ENCODE measurements at regions not wholly inside any gene's neighbourhood (a gene's known extent, or its start where the extent isn't known, plus 50 kb on each side); places are given as distances from the start of the nearest gene placed in this dataset.
"Not testable (repeated sequence)": the region's sequence is repeated elsewhere in the genome, so short reads cannot be mapped to it uniquely, and the experiment has no call there.

DNA sequence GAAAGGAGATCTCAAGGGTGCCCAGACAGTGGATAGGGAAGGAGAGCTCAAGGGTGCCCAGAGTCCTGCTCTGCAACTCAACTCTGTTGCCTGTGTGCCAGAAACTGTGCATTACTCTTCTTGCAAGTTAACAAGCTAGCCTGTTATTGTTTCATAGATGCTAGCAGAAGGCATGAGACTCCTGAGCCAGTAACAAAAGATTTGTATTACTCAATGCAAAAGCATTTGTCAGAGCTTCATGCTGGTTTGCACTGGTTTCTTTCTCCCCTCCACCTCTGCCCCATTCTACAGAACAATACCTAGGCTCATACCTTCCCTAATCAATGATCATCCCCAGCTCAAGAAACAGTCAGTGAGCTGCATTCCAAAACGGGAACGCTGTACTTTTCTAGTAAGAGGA, 124.5 kb upstream of the NEIL3 start:
- no peak for DNase-seq (ENCODE audit: low read depth in 2 of 2)

DNA sequence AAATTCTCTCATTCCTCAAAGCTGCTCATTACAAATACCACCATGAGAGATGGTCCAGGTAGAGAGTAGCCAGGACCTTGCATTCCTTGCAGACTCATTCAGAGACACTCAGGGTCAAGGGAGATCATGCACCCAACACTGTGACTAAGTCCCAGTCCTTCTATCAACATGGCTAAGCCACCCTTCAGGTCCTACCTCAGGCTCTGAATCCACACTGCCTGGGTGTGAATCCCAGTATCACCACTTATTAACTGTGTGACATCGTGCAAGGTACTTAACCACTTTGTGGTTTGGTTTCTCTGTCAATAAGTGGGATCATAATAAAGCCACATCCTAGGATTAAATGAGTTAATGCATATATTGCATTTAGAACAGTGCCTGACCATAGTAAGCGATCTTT, 124.1 kb upstream of the NEIL3 start:
- DNase-seq (ENCODE audit: low read depth in 2 of 2) = no peak

DNA sequence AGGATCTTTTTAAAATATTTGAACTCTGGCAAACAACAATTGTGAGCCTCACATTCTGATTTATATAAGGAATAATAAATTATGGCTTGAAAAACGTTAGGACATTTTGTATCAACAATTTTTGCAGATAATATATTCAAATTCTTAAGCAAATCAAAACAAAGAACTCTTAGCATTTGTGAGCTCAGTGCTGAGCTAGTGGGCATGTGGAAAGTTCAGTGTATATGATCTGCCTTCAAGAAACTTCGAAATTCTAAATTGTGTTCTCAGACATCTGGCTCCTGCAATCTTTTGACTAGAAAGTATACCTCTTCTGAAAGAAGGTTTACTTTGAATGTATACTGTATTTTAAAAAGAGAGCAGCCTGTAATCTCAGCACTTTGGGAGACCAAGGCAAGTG, 122.3 kb upstream of the NEIL3 start:
- DNase-seq (ENCODE audit: low read depth in 2 of 2) = no peak

DNA sequence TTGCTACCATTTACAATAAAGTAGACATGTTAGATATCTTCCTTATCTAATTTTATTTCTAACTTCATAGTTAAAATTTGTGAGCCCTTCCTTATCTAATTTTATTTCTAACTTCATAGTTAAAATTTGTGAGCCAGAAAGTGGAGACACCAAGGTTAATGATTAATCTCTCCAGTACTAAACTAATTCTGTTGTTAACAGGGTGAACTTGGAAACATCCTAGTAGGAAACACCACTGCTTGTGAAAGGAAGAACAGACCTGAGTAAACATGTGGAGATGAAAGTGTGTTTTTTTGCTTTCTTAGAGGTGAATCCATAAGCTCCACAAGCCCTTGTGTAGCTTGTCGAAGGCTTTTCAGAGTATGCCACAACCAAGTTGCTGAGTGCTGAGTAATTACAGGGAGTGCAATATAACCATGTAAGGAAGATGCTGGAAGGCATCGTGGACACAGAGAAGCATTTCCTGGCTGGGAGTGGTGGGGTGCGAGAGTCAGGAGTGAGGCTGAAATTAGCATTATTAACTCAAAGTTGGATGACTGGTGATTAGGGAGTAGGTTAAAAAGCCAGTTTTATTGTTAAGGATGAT, 118.6 kb upstream of the NEIL3 start:
- DNase-seq (ENCODE audit: low read depth in 2 of 2) = no peak

DNA sequence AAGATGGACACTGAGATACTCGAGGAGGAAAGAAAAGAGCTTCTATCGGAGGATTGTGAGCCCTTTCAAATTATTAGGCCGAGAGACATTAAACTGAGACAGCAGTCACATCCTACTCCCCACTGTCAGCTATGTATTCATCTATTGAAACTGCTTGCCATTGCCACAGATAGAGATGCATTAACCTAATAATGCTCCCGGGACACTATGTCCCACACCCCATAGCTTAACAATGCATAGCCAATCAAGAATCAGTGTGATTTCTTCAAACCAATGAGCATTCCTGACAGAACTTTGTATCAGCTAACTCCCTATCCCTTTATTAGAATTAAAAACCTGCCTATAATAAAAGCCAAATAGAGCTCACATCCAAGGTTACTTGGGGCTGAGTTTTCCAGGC, 118.1 kb upstream of the NEIL3 start:
- no peak for DNase-seq (ENCODE audit: low read depth in 2 of 2)

DNA sequence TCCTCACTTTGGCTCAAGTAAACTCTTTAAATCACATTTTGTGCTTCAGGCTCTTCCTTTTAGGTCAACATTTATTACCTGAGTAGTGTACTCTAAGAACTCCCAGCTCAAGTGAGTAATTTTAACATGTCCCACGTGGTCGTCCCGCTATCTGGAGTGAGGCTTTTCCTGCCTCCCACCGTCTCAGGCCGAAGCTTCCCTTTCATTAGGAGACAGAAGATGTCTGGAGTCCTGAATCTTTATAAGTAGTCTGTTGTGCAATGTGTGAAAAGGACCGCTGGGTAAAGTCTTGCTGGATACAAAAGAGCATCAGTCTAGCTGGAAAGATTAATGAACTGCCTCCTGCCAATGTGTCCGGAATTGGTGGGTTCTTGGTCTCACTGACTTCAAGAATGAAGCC, 117.7 kb upstream of the NEIL3 start:
- DNase-seq (ENCODE audit: low read depth in 2 of 2) = no peak

DNA sequence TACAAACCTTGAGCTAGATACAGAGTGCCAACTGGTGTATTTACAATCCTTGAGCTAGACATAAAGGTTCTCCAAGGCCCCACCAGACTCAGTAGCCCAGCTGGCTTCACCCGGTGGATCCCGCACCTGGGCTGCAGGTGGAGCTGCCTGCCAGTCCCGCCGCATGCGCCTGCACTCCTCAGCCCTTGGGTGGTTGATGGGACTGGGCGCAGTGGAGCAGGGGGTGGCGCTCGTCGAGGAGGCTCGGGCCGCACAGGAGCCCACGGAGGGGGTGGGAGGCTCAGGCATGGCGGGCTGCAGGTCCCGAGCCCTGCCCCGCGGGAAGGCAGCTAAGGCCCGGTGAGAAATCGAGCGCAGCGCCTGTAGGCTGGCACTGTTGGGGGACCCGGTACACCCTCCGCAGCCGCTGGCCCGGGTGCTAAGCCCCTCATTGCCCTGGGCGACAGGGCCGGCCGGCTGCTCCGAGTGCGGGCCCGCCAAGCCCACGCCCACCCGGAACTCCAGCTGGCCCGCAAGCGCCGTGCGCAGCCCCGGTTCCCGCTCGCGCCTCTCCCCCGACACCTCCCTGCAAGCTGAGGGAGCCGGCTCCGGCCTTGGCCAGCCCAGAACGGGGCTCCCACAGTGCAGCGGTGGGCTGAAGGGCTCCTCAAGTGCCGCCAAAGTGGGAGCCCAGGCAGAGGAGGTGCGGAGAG, 116.5 kb upstream of the NEIL3 start:
- DNase-seq (ENCODE audit: low read depth in 2 of 2) = not testable (repeated sequence)

DNA sequence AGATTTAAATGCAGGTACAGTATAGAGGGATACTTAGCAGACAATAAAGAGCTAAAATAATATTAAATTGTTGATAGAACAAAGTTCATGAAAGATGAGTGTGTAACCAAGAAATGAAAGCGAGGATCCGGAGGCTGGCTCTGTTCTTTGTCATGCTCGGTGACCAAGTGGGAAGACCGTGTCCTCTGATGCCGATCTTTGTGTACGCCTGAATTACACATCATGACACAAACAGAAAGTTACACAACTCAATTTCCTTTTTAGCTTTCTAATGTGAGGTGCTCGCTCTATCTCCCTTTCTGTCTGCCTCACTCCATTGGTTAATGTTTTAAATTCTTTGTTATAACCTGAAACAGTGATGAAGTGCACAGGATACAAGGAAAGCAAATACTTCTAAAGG, 114.8 kb upstream of the NEIL3 start:
- no peak for DNase-seq (ENCODE audit: low read depth in 2 of 2)

DNA sequence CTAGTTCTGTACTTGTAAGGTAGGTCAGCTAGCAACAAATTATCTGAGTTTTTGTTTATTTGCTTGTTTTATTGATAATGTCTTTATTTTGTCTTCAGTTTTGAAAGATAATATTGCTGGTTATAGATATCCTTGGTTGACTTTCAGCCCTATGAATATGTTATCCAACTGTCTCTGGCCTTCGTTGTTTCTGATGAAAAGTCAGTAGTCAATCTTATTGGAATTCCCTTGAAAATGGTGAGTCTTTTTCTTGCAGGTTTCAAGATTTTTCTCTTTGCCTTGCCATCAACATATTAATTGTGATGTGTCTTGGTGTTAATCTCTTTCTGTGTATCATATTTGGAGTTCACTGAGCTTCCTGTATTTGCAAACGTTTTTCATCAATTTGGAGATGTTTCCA, 113.1 kb upstream of the NEIL3 start:
- no peak for DNase-seq (ENCODE audit: low read depth in 2 of 2)

DNA sequence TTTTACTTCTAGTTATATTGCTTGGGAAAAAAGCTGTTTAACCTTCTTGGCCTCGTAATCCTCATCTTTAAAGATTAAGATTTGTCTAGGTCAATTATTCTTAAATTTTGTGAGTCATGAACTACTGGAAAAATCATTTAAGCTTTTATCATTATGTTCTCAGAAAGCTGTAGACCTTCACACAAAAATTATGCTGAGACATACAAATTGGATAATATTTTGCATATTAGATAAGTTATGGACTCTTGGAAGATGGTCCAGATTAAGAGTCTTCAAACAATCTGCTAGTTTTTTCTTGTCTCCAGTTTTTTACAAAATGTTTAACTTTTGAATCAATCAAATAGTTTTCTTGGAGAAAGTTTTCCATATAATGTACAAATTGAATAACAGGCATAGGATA, 108.1 kb upstream of the NEIL3 start:
- no peak for DNase-seq (ENCODE audit: low read depth in 2 of 2)

DNA sequence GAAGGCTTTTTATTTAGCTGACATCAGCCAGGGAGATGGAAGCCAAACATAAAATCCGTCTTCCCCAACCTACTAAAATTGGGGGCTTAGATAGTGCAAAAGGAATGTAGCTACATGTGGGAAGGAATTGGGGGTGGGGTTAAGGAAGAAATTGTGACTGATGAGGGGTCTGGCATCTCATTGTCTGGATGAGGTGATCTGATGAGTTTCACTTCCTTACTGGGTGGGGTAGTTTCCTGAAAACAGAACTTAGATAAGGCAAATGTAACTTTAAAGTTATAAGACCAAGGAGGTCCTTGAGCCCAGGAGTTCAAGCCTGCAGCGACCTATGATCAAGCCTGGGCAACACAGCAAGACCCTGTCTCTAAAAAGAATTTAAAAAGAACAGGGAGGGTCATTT, 105.5 kb upstream of the NEIL3 start:
- DNase-seq (ENCODE audit: low read depth in 2 of 2) = no peak

DNA sequence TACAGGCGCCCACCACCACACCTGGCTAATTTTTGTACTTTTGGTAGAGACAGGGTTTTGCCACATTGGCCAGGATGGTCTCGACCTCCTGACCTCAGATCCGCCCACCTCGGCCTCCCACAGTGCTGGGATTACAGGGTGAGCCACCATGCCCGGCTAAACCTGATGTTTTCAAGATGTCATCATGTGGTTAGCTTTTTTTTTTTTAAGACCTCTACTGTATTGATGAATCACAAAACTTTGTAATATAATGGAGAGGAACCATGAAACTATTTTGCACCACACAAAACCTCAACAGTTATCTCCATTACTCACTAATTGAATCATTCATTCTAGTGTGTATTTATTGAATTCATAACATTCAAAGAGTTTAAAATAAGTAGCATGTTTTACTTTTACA, 94.7 kb upstream of the NEIL3 start:
- DNase-seq (ENCODE audit: low read depth in 2 of 2) = no peak

DNA sequence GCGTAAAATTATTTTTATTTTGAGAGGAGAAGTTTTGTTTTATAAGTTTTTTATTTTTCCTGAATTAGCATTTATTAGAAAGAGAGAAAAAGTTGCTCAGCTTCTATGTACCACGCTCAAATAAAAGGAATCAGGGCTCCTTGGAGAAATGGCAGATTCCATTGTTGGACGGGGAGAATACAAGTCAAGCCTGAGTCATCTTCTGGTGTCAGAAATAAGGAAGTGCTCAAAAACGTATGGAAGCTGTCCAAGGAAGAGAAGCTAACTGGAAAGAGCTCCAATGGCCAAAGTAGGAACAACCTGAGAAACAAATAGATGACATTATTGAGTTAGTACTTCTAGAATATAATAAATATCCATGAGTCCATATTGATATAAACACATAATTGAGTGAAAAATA, 89.3 kb upstream of the NEIL3 start:
- DNase-seq (ENCODE audit: low read depth in 2 of 2) = no peak

DNA sequence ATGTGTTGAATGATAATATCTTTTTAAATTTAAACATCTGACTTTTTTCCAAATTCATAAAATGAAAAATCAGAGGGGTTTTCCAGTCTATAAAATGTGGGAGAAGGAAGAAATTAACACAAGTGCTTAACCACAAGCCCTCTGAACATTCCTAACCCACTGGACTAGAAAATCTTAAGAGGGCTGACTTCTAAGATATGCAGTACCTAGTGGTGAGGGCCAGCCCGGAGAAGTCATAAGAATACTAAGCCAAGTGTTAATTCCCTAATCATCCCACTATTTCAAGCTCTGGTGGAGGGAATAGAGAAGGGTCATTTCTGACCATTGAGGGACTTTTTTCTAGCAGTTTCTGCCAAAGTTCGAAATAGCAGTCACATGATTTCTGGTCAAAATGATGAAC, 86.9 kb upstream of the NEIL3 start:
- no peak for DNase-seq (ENCODE audit: low read depth in 2 of 2)

DNA sequence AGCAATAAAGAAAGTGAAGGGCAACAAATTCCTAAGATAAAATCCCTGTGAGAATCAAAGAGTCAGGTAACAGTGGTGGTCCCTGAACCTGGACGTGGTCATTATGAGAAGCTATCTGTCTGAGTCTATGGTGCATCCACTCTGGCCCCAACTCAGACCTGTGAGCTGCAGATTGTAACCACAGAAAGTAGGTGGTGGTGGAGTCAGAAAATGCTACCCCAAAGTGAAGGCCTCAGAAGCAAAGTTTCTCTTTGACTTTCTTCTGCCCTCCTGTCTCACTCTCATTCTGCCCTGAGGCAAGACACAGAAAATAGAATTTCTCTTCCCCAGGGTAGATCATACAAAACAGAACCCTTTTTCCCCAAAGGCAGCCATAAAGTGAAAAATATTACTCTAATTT, 84.1 kb upstream of the NEIL3 start:
- DNase-seq (ENCODE audit: low read depth in 2 of 2) = no peak

DNA sequence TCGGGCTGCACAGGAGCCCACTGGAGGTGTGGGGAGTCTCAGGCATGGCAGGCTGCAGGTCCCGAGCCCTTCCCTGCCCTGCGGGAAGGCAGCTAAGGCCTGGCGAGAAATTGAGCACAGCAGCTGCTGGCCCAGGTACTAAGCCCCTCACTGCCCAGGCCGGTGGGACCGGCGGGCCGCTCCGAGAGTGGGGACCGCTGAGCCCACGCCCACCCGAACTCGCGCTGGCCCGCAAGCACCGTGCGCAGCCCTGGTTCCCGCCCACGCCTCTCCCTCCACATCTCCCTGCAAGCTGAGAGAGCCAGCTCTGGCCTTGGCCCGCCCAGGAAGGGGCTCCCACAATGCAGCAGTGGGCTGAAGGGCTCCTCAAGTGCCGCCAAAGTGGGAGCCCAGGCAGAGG, 82.0 kb upstream of the NEIL3 start:
- DNase-seq (ENCODE audit: low read depth in 2 of 2) = no peak

DNA sequence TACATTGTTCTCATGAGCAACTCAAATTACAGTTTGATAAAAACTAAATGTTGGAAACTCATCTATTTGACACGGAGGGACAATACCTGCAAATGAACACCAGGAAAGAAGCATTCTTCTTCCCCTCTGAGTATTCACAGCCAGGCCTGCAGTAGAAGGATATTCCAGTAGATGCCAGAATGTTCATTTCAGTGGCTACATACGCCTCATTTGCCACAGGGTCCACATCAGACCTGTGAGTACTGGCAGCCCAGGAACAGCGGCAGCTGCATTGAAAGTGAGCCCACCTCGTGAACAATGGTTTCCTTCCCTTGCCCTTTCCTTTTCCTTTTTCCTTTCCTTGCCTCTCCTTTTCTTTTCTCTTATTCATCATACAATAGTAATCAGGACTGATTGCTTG, 81.1 kb upstream of the NEIL3 start:
- no peak for DNase-seq (ENCODE audit: low read depth in 2 of 2)

DNA sequence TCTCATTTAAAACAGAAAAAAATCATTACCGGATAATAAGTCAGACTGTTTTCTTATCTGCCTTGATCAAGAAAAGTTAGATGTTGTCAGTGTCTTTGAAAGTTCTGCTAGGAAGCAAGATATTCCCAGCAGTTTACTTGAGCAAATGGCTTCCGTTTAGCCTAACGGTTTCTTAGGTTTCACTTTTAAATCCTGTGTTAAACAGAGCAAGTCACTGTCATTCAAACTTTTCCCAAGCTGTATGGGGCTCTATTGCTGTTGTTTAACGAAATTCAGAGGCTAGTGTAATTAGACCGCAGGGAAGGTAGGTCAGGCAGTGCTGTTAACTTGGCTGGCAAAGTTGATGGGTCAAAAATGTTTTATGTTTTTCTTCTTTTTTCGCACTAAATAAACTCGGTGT, 80.3 kb upstream of the NEIL3 start:
- no peak for DNase-seq (ENCODE audit: low read depth in 2 of 2)

DNA sequence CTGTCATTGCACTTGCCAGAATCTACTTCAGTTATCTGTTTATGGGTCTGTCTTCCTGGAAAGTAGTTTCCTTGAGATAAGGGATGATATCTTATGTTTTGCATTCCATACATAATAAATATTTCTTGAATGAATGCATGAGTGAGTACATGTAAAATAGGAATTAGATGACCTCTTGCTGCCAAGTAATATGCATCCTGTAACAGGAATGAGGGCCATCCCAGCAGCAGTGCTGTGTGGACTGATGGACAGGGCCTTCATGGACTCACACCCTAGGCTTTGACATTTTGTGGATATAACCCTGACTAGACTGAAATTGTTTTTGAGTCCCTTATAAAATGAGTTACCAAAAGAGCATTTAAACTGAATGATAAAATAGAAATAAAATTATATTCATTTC, 77.2 kb upstream of the NEIL3 start:
- DNase-seq (ENCODE audit: low read depth in 2 of 2) = no peak

DNA sequence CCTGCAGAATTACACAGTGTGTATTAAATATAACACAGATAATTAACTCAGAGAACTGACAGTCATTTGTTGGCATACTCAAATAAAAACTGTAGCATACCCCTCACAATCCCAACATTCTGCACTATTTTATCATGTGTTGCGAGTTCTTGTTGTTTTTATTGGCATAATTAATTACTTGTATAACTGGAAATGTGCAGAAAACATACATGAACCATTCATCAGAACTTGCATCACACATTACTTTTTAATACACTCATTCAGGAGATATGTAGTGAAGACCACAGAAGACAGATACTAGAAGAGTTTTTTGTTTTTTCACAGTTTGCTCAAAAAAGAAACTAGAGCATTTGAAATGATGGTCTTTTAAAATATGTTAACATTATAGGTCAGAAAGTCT, 74.6 kb upstream of the NEIL3 start:
- DNase-seq (ENCODE audit: low read depth in 2 of 2) = no peak

DNA sequence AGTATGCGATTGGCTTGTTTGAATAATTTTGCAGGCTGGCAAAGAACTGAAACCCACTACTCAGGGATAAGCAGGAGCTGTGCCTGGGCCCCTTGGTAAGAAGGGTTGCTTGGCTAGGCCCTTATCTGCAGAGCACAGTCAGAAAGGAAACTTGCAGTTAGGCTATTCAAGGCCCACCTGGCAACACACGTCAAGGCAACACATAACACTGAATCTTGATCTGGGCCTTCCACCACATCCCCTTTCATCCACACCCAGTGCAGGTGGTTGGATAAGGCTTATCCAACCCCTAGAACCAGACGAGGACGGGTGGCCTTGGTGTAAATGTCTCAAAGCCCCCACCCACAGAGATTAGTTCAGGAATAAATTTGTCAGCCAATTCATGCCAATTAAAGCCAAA, 72.8 kb upstream of the NEIL3 start:
- DNase-seq (ENCODE audit: low read depth in 2 of 2) = no peak

DNA sequence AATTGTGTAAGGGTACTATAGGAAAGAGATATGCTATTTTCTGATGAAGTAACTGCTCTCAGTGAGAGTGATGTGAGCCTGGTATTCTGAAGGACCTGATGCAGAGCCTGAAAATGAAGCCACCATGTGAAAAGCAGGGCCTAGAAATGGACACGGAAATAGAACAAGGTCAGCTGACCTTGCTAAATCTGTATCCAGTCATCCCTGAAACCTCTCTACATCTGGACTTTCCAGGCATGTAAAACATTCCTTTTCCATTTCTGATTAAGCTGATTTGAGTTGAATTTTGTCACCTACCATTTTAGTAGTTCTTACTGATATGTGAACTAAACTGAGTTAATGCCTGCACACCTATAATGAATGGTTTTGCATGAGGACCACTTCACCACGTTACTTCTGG, 72.4 kb upstream of the NEIL3 start:
- no peak for DNase-seq (ENCODE audit: low read depth in 2 of 2)

DNA sequence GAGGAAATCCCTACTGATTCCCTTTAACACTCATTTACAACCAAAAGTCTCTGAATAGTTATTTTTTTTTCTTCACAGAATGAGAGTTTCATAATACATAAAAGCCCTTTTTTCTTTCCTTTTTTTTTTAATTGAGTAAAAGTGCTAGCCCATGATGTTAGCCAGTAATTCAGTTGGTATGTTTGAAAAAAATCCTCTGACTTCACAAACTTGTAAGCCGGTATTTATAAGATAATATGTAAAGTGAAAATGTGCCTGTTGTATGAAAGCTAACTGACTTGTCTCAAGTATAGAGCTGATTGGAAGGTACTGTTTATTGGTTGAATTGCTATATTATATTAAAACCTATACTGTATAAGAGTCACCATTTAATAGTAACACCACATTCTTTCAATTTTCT, 70.2 kb upstream of the NEIL3 start:
- no peak for DNase-seq (ENCODE audit: low read depth in 2 of 2)

DNA sequence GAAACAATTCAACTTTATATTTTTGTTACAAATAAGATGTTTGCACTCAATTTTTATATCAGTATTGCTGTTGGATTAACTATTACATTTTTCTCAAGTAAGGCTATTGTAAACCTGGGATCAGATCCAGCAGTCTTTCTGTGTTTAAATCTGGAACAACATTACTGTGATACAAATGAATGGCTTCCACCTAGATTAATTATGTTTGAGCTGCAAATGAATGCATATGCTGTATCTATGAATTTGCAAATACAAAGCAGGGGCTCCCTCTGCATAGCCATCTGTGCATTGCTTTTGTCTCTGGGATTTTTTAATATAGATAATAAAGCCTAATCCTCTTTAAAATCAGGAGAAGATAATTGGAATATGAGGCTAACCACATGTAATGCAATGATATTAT, 69.8 kb upstream of the NEIL3 start:
- DNase-seq (ENCODE audit: low read depth in 2 of 2) = no peak

Measured in stimulated activated CD4-positive, alpha-beta T cell treated with anti-CD3 and anti-CD28 coated beads, Interleukin-12 subunit alpha, Interleukin-12 subunit beta, amount 100 ng/mL, for 24 hours (primary cell).